ENCODE measurements at regions not wholly inside any gene's neighbourhood (a gene's known extent, or its start where the extent isn't known, plus 50 kb on each side); places are given as distances from the start of the nearest gene placed in this dataset.

GRCh38 chr16:64304951-64305350 lies 816.9 kb downstream of the CDH11 start:
- no peak overlapping the region for H3K4me3 ChIP-seq (ENCODE audit: low read depth, low read length)
- DNase-seq (ENCODE audit: low read depth): no peak
- no peak for TF ChIP-seq CTCF (IDR thresholded peaks at IDR 0.05; ENCODE audit: insufficient read depth, low read depth, low read length)

- TF ChIP-seq CTCF (IDR thresholded peaks at IDR 0.05; ENCODE audit: insufficient read depth, low read depth, low read length): no peak
- no peak for DNase-seq (ENCODE audit: low read depth)
- no peak overlapping the region for H3K4me3 ChIP-seq (ENCODE audit: low read depth, low read length)
Measured at GRCh38 chr16:64304396-64304795, 817.5 kb downstream of the CDH11 start.

GRCh38 chr16:64297863-64298600 lies 823.8 kb downstream of the CDH11 start:
- no peak for TF ChIP-seq CTCF (IDR thresholded peaks at IDR 0.05; ENCODE audit: insufficient read depth, low read depth, low read length)

GRCh38 chr16:64295466-64295865 lies 826.4 kb downstream of the CDH11 start:
- no peak for TF ChIP-seq CTCF (IDR thresholded peaks at IDR 0.05; ENCODE audit: insufficient read depth, low read depth, low read length)

More at GRCh38 chr16:64297863-64298600, 823.8 kb downstream of the CDH11 start:
- DNase-seq (ENCODE audit: low read depth): no peak
- H3K4me3 ChIP-seq (ENCODE audit: low read depth, low read length): no peak overlapping the region

GRCh38 chr16:64292953-64293352 lies 828.9 kb downstream of the CDH11 start:
- no peak for DNase-seq (ENCODE audit: low read depth)
- no peak overlapping the region for H3K4me3 ChIP-seq (ENCODE audit: low read depth, low read length)
- TF ChIP-seq CTCF (IDR thresholded peaks at IDR 0.05; ENCODE audit: insufficient read depth, low read depth, low read length): no peak

More at GRCh38 chr16:64295466-64295865, 826.4 kb downstream of the CDH11 start:
- no peak overlapping the region for H3K4me3 ChIP-seq (ENCODE audit: low read depth, low read length)
- no peak for DNase-seq (ENCODE audit: low read depth)

- no peak for DNase-seq (ENCODE audit: low read depth)
- no peak overlapping the region for H3K4me3 ChIP-seq (ENCODE audit: low read depth, low read length)
- no peak for TF ChIP-seq CTCF (IDR thresholded peaks at IDR 0.05; ENCODE audit: insufficient read depth, low read depth, low read length)
Measured at GRCh38 chr16:64292161-64292560, 829.7 kb downstream of the CDH11 start.

GRCh38 chr16:64290461-64290860 lies 831.4 kb downstream of the CDH11 start:
- H3K4me3 ChIP-seq (ENCODE audit: low read depth, low read length): no peak overlapping the region
- no peak for TF ChIP-seq CTCF (IDR thresholded peaks at IDR 0.05; ENCODE audit: insufficient read depth, low read depth, low read length)
- DNase-seq (ENCODE audit: low read depth): no peak

Data from fibroblast of villous mesenchyme (primary cell).